ENCODE measurements at regions not wholly inside any gene's neighbourhood (a gene's known extent, or its start where the extent isn't known, plus 50 kb on each side); places are given as distances from the start of the nearest gene placed in this dataset.
"Not testable (repeated sequence)": the region's sequence is repeated elsewhere in the genome, so short reads cannot be mapped to it uniquely, and the experiment has no call there.

DNA sequence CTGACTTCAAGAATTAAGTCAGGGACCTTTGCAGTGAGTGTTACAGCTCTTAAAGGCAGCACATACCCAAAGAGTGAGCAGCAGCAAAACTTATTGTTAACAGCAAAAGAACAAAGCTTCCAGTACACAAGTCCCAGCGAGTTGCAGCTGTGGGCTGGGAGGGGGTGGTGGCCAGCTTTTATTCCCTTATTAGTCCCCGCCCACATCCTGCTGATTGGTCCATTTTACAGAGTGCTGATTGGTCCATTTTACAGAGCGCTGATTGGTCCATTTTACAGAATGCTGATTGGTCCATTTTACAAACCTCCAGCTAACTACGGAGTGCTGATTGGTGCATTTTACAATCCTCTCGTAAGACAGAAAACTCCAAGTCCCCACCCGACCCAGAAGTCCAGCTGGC lies 127.0 kb downstream of the NPAP1 start:
- TF ChIP-seq, protein P1, sequence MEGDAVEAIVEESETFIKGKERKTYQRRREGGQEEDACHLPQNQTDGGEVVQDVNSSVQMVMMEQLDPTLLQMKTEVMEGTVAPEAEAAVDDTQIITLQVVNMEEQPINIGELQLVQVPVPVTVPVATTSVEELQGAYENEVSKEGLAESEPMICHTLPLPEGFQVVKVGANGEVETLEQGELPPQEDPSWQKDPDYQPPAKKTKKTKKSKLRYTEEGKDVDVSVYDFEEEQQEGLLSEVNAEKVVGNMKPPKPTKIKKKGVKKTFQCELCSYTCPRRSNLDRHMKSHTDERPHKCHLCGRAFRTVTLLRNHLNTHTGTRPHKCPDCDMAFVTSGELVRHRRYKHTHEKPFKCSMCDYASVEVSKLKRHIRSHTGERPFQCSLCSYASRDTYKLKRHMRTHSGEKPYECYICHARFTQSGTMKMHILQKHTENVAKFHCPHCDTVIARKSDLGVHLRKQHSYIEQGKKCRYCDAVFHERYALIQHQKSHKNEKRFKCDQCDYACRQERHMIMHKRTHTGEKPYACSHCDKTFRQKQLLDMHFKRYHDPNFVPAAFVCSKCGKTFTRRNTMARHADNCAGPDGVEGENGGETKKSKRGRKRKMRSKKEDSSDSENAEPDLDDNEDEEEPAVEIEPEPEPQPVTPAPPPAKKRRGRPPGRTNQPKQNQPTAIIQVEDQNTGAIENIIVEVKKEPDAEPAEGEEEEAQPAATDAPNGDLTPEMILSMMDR (IDR thresholded peaks at IDR 0.05) = not testable (repeated sequence)
- TF ChIP-seq POLR2A (IDR thresholded peaks at IDR 0.05) = not testable (repeated sequence)

Measured in body of pancreas (tissue), 4 donors.